OCI-LY1 (cell line): ENCODE measurements at regions not wholly inside any gene's neighbourhood (a gene's known extent, or its start where the extent isn't known, plus 50 kb on each side); places are given as distances from the start of the nearest gene placed in this dataset.

Experiments
- H2AFZ ChIP-seq: fragments of 200-600 bp; sonication (generic), shearing (Covaris generic); 2 replicates; pipeline ENCODE4 v1.6.0; 2014; ENCODE audit warnings: antibody characterized with exemption, mild to moderate bottlenecking, low read length
- H3F3A ChIP-seq: fragments of 200-600 bp; sonication (generic), shearing (Covaris generic); 2 replicates; pipeline ENCODE4 v1.6.0; 2014; ENCODE audit warnings: mild to moderate bottlenecking, antibody characterized with exemption, low read length, moderate library complexity; ENCODE audit not compliant: insufficient read depth
- H3K27ac ChIP-seq: fragments of 200-600 bp; sonication (generic); 2 replicates; pipeline ENCODE4 v1.5.1; 2014; ENCODE audit warnings: low read length, mixed run types, mild to moderate bottlenecking, low read depth; ENCODE audit not compliant: poor library complexity, severe bottlenecking
- H3K27me3 ChIP-seq: fragments of 200-600 bp; sonication (generic); 2 replicates; pipeline ENCODE4 v1.6.0; 2014; ENCODE audit warnings: antibody characterized with exemption, mild to moderate bottlenecking, low read length, moderate library complexity; ENCODE audit not compliant: insufficient read depth
- H3K36me3 ChIP-seq: fragments of 200-600 bp; sonication (generic); 2 replicates; pipeline ENCODE4 v1.6.1; 2014; ENCODE audit warnings: mild to moderate bottlenecking, antibody characterized with exemption, low read length, moderate library complexity, mixed read lengths; ENCODE audit not compliant: insufficient read depth
- H3K4me1 ChIP-seq: fragments of 200-600 bp; sonication (generic); 2 replicates; pipeline ENCODE4 v1.5.1; 2014; ENCODE audit warnings: mild to moderate bottlenecking, low read length, moderate library complexity; ENCODE audit not compliant: insufficient read depth, severe bottlenecking
- H3K4me2 ChIP-seq: fragments of 200-600 bp; sonication (generic), shearing (Covaris generic); 2 replicates; pipeline ENCODE4 v1.6.1; 2014; ENCODE audit warnings: low read length
- H3K4me3 ChIP-seq: fragments of 200-600 bp; sonication (generic); 2 replicates; pipeline ENCODE4 v1.5.1; 2014; ENCODE audit warnings: low read length, low read depth, mild to moderate bottlenecking, mixed read lengths; ENCODE audit not compliant: poor library complexity, severe bottlenecking
- H3K79me2 ChIP-seq: fragments of 200-600 bp; shearing (Covaris generic); 2 replicates; pipeline ENCODE4 v1.6.1; 2016; ENCODE audit warnings: mixed run types, low read length, mixed read lengths; ENCODE audit not compliant: insufficient read depth
- H3K9ac ChIP-seq: fragments of 200-600 bp; sonication (generic), shearing (Covaris generic); 2 replicates; pipeline ENCODE4 v1.6.1; 2014; ENCODE audit warnings: mild to moderate bottlenecking, low read length, mixed read lengths
- H3K9me2 ChIP-seq: fragments of 200-600 bp; sonication (generic), shearing (Covaris generic); 2 replicates; pipeline ENCODE4 v1.6.1; 2014; ENCODE audit warnings: low read depth, mild to moderate bottlenecking, low read length, mixed read lengths
- H3K9me3 ChIP-seq: fragments of 200-600 bp; shearing (Covaris generic); 2 replicates; pipeline ENCODE4 v1.6.1; 2014; ENCODE audit warnings: low read length, mixed read lengths
- H4K20me1 ChIP-seq: fragments of 200-600 bp; sonication (generic), shearing (Covaris generic); 2 replicates; pipeline ENCODE4 v1.6.0; 2016; ENCODE audit warnings: mild to moderate bottlenecking, low read length; ENCODE audit not compliant: insufficient read depth
- CTCF ChIP-seq: fragments of 200-600 bp; sonication (generic), shearing (Covaris generic); IDR thresholded peaks from 2 replicates; pipeline ENCODE4 v1.5.1; 2017; ENCODE audit warnings: mild to moderate bottlenecking, antibody characterized with exemption, low read length, moderate library complexity, mixed read lengths
- EZH2 ChIP-seq: fragments of 200-600 bp; sonication (generic), shearing (Covaris generic); IDR thresholded peaks from 2 replicates; pipeline ENCODE4 v1.8.0; 2017; ENCODE audit warnings: borderline replicate concordance, mixed run types, mild to moderate bottlenecking, antibody characterized with exemption, low read length, moderate library complexity, mixed read lengths

- H3K9me2 ChIP-seq = no peaks in the 10 kb centered on the region
- no peaks in the 10 kb centered on the region for H3K36me3 ChIP-seq
- no peaks in the 10 kb centered on the region for H3F3A ChIP-seq
- no peak overlapping the region for H3K4me3 ChIP-seq
- no peak overlapping the region for H3K9ac ChIP-seq
- no peak for TF ChIP-seq CTCF
- no peak for TF ChIP-seq EZH2
- H4K20me1 ChIP-seq = no peaks in the 10 kb centered on the region
- H3K79me2 ChIP-seq = no peaks in the 10 kb centered on the region
- no peak overlapping the region for H2AFZ ChIP-seq
- H3K27ac ChIP-seq = no peak overlapping the region
- H3K4me2 ChIP-seq = no peak overlapping the region
- no peaks in the 10 kb centered on the region for H3K9me3 ChIP-seq
- H3K4me1 ChIP-seq = no peaks in the 10 kb centered on the region
- H3K27me3 ChIP-seq = no peaks in the 10 kb centered on the region
These were observed 1272.1 kb downstream of the BRD1 start for GRCh38 chr22:48555606-48556005.

- Histone ChIP-seq H3K9me2 (no peaks in the 10 kb centered on the region), H3K27ac (no peak overlapping the region), H3K9ac (no peak overlapping the region), H3K4me2 (no peak overlapping the region), H3K27me3 (no peaks in the 10 kb centered on the region), H4K20me1 (no peaks in the 10 kb centered on the region), H3K4me3 (no peak overlapping the region), H3K79me2 (no peaks in the 10 kb centered on the region), H3K4me1 (no peaks in the 10 kb centered on the region), H3K36me3 (no peaks in the 10 kb centered on the region), H2AFZ (no peak overlapping the region), H3F3A (no peaks in the 10 kb centered on the region), H3K9me3 (no peaks in the 10 kb centered on the region)
- no peak for TF ChIP-seq CTCF
- TF ChIP-seq EZH2 = no peak
These were observed 1272.6 kb downstream of the BRD1 start for GRCh38 chr22:48554893-48555572.

- no peak overlapping the region for H2AFZ ChIP-seq
- H3K27me3 ChIP-seq = no peaks in the 10 kb centered on the region
- no peak for TF ChIP-seq CTCF
- TF ChIP-seq EZH2 = no peak
- H3K4me3 ChIP-seq = no peak overlapping the region
- H4K20me1 ChIP-seq = no peaks in the 10 kb centered on the region
- H3F3A ChIP-seq = no peaks in the 10 kb centered on the region
- no peak overlapping the region for H3K27ac ChIP-seq
- H3K79me2 ChIP-seq = no peaks in the 10 kb centered on the region
- no peaks in the 10 kb centered on the region for H3K9me3 ChIP-seq
- no peak overlapping the region for H3K9ac ChIP-seq
- H3K9me2 ChIP-seq = no peaks in the 10 kb centered on the region
- no peak overlapping the region for H3K4me2 ChIP-seq
- no peaks in the 10 kb centered on the region for H3K36me3 ChIP-seq
- no peaks in the 10 kb centered on the region for H3K4me1 ChIP-seq
These were observed 1273.9 kb downstream of the BRD1 start for GRCh38 chr22:48553694-48554308.
